ENCODE measurements at regions not wholly inside any gene's neighbourhood (a gene's known extent, or its start where the extent isn't known, plus 50 kb on each side); places are given as distances from the start of the nearest gene placed in this dataset.
A peak's percentile ranks its signal among the peaks of the same experiment; 100 is the strongest.

DNA sequence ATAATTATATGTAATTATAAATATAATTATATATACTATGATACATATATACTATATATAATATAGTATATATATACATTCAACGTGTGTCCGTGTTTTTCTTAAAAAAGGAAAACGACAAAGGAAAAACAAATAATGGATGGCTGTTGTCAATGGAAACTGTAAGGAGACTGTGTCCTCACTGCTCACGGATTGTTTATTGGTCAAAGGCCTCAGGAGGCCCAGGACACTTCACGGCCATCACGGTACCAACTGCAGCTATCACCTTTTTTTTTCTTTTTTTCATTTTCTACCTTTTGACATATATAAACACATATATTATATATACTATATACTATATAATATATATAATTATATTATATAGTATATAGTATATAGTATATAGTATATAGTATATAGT is 113.4 kb downstream of the SPTSSA start:
- no peak for DNase-seq

DNA sequence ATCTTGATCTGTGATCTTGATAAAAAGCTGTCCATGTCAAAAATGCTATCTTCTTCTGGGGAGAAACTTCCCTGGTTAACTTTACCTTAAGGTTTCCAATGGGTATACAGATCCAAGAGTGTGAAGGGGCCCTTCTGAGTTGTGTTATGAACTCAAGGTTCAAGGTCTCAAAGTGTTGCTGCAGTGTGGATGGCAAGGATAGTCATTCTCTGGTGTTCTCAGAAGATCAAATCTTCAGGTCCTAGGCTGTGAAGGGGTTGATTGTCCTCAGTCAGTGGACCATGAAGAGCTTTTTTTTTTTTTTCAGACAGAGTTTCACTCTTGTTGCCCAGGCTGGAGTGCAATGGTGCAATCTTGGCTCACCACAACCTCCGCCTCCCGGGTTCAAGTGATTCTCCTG is 114.4 kb downstream of the SPTSSA start:
- no peak for DNase-seq

DNA sequence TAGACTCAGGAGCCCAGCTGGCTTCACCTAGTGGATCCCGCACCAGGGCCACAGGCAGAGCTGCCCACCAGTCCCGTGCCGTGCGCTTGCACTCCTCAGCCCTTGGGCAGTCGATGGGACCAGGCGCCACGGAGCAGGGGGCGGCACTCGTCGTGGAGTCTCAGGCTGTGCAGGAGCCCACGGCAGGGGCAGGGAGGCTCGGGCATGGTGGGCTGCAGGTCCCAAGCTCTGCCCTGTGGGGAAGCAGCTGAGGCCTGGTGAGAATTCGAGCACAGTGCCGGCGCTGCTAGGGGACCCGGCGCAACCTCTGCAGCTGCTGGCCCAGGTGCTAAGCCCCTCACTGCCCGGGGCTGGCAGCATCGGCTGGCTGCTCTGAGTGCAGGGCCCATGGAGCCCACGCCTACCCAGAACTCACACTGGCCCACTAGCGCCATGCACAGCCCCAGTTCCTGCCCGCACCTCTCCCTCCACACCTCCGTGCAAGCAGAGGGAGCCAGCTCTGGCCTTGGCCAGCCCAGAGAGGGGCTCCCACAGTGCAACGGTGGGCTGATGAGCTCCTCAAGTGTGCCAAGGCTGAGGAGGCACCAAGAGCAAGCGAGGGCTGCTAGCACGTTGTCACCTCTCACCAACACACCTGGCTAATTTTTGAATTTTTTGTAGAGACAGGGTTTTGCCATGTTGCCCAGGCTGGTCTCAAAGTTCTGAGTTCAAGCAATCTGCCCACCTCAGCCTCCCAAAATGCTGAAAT is 116.1 kb downstream of the SPTSSA start:
- no peak for DNase-seq

DNA sequence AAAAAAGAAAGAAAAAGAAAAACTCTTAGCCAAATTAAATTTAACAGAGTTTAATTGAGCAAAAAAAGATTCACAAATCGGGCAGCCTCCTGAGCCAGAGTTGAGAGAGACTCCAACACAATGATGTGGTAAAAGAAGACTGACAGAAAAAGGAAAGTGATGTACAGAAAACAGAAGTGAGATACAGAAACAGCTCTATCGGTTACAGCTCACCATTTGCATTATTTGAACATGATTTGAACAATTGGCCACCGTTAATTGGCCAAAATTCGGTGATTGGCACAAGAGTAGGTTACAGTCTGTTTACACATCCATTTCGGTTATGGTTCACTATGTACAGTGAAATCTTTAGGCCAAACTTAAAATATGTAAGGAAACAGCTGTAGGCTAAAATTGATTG is 117.7 kb downstream of the SPTSSA start:
- DNase-seq, result no peak

DNA sequence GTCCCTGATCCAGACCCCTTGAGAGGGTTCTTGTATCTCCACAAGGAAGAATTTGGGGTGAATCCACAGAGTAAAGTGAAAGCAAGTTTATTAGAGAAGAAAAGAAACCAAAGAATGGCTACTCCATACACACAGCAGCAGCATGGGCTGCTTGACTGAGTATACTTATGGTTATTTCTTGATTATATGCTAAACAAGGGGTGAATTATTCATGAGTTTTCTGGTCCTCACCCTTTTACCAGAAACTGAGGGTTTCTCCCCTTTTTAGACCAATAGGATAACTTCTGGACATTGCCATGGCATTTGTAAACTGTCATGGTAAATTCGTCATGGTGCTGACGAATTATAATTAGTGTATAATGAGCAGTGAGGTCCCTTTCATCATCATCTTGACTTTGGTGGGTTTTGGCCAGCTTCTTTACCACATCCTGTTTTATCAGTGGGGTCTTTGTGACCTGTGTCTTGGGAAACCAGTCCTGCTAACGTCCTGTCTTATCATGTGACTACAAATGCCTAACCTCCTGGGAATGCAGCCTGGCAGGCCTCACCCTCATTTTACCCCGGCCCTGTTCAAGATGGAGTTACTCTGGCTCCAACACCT is 121.9 kb downstream of the SPTSSA start:
- DNase-seq, result no peak

DNA sequence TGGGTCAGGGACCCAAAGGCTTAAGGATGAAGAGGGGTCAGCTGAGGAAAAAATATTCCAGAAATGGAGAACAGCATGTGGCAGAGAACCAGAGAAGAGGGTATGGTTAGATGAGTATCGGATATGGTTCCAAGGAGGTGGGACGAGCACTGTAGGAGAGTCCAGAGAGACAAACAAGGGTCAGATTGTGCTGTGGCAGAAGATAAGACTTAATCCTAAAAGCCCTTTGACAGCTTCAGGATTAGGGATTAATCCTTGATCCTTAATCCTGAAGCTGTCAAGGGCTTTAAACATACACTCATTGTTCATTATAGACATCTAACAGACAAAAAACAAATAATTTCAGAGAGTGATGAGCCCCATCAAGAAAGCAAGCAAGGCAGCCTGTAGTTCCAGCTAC is 124.0 kb downstream of the SPTSSA start:
- DNase-seq, result no peak

DNA sequence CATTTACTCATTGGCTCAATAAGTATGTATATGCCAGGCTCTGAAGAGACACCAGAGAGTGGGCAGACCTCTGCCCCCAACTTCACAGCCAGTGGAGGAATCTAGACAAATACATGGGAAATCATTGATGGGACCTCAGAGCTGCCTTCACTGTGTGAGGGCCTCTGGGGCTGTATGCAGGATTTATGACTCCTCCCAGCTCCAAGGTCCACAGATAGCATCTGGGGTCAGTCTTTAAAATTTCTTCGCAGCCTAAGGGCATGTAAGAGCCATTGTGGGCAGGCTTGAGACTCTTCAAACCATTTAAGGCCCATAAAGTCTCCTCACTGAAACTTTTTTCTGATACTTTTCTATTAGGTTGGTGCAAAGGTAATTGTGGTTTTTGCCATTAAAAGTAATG is 125.5 kb downstream of the SPTSSA start:
- no peak for DNase-seq

DNA sequence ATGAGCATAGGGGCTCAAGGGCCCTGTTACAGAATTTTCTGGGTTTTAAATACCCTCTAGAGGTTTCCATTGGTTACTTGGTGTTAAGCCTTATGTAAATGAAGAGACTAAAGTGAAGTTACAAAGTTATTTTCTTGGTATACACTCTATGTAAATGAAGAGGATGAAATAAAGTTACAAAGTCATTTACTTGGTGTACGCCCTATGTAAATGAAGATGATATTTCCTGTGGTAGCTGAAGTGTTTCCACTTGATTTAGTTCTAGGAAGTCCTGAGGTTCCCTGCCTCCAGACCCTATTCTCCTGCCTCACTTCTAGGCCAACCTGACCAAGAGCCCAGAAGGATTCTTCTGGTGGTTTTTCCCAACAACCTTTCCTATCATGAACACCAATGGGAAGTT is 126.1 kb downstream of the SPTSSA start:
- DNase-seq, result no peak

DNA sequence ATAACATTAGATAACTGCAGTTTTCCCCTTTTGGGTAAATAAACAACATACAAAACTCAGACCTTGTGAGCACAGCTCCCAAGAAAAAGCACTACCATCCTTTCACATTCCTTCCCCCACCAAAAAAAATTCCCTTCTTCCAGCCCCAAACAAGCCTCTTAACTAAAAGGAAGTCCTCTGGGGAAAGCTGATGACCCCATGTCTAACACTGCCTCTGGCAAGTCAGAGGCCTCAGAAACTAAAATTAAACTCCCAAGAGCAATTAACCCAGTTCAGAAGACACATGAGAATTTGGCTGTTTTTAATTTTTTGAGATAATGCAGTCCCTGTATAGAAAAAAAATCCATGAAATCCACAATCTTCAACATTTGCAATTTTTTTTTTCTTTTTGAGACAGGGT is 127.7 kb downstream of the SPTSSA start:
- no peak for DNase-seq

DNA sequence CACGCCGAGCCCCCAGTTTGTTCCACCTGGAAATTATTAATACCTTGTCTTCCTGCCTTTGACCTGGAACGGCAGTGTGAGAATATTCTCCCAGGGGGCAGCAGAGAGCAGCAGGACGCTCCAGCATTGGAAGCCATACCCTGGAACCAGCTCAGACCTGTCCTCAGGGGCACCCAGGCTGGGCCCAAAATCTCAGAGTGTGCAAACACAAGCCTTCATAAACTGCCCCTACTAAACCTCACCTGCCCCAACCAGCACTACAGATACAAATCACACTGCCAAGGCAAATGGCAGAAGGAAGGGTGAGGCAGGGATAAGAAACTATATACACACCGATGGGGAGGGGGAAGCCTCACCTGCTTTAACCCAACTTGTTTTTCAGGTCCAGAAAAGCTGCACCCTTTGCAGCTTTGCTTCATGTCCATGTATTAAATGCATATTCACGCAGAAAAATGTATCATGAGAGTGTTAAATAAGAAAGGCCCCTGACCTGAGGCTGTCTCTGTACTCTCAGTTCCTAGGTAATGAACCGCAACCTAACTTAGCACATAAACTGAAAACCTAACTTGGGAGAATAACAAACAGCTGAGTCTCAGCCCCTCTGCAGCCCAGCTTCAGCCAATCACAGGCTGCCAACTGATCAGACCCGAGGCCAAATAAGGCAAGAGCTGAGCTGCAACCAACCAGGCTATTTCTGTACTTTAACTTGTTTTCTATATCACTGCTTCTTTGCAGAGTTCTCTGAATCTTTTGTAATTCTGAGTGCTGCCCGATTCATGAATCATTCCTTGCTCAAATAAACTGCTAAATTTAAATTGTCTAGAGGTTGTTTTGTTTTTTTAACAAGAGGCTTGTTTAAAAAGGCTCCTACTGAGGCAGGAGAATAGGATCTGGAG is 130.1 kb downstream of the SPTSSA start:
- DNase-seq, result peak; percentile 30

DNA sequence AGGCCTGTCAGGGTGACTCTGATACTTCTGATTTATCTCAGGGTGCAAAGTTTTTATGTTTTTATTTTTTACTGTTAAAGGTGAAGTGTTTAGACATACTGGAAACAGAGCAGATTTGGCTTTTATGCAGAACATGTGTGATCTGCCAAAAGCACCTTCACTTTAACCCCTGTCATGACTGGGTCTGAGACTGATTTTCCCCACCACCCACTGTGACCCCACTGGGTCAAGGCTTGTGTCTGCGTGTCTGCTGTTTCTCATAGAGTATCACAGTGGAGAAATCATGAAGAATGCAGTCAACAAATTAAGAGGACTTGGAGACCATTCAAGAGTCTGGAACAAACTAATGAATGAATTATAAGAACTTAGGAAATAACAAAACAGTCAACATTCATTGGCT is 131.2 kb downstream of the SPTSSA start:
- no peak for DNase-seq

DNA sequence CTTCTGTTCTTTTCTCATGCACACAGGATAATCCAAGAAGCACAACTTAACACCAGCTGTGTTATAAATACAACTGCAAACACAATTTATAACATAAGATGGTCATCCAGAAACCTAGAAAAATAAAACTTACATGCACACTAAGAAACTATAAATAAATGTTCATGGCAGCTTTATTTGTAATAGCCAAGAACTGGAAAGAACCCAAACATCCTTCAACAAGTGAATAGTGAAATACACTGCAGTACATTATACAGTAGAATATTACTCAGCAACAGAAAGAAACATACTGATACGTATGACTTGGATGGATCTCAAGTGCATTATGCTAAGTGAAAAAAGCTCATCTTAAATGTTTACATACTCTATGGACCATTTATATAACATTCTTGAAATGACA is 132.7 kb downstream of the SPTSSA start:
- no peak for DNase-seq

DNA sequence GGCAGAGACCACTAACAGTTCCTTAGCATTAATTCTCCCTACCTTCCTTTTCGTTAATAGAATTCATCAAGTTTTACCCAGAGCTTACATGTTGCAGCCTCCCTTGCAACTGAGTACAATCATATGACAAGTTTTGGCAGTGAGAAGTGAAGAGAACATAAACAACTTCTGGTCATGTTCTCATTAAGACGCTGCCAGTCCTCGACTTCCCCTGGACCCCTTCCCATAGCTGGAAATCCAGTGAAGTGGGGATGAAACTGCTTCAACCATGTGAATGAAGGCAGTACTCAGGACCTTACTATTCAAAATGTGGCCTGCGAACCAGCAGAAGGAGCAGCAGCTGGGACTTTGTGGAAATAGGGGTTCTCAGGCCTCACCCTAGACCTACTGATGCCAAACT is 133.9 kb downstream of the SPTSSA start:
- DNase-seq, result no peak

DNA sequence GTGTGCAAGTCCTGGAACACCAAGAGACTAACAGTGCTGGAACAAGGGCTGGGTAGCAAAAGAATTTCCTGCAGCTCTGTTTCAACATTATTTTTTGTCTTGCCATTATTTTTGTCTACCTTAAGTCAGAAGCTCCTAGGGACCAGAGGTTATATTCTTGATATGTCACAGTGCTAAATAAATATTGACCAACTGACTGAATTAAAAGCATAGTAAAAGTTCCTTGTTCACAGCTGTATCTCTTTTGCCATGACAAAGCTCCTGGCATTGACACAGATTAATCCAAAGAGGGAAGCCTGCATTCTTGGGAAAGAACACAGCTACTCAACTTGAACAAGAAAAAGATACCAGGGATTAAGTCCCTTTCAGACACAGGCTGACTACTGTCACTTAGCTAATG is 136.5 kb downstream of the SPTSSA start:
- DNase-seq, result no peak

DNA sequence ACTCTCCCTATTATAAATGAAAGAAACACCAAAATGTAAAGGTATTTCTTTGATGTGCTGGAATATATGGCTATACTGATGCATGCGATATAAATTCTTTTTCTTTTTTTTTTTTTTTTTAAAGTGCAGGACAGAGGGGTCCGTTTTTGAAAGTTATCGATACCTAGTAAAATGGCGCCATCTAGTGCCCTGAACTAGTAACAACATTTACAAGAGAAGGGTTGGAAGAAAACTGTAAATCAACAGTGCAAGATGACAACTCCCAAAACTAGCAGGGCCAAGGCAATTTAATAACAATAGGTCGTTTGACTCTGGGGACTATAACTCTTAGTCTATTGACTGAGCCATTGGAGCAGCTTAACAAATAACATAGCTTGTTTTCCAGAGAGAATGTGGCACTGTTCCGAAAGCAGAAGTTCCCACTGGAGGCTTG is 137.7 kb downstream of the SPTSSA start:
- no peak for DNase-seq

DNA sequence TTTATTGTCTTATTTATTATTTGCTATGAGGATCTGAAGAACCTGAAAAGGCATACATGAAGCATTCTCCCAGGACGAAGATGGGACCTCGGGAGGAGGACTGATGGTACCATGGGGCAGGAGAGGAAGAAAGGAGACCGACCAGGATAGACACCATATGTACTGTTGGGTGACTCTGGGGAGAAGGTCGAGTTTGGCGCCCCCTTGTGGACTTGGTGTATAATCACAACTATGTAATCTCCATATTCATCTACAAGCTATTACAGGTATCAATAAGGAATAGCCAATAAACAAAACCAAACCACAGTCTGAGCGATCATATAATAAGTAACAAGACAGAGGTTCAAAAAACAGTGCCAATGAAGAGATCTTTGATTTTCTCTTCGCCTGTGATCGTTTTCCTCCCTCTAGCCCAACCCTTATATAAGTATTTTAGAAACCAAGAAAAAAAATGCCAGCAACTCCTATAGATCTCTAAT is 139.1 kb downstream of the SPTSSA start:
- peak; percentile 3 for DNase-seq

DNA sequence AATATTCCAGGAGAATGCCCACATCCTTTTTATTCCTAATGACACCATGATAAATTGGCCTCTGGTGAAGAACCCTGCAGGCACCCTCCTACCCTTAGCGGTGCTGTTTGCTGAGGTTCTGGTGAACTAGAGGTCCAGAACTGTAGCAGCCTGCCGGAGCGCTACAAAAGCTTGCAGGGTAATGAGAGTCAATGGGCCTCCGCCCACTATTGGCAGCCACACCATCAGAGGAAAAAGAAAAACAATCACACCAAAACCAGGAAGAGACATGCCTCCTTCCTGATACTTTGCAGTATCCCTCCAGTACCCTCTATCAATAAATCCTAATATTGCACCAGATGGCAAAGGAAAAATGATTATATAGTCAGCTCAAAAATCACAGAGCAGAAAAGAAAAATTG is 142.9 kb downstream of the SPTSSA start:
- DNase-seq, result no peak

DNA sequence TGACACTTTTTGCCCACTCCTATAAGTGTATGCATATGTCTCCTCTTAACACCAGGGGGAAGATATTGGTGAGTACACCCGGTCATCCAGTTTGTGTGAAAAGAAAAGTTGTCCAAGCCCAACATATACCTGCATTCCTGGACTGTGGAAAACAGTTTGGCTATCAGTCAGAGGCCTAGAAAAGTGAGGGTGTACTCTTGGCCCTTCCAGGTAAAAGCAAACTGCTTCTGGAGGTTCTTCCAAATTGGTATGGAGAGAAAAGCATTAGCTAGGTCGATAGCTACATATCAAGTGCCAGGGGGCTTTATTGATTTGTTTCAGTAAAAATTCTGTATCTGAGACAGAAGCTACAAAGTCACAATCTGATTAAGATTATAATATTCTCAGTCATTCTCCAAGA is 144.0 kb downstream of the SPTSSA start:
- no peak for DNase-seq

DNA sequence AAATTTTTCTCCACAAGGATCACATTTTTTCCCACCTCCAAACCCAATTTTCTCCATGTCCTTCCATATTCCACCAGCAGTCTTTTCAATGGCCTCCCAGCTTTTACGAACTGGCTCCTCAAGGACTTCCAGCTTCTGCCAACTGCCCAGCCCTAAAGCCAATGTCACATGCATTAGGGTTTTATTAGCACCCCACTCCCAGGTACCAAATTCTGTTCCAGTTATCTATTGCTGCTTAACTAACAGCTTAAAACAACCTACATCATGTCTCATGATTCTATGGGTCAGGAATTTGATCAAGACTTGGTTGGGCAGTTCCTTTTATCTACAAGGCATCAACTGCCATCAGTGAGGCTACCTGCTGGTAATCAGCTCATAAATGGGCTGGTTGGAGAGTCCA is 151.3 kb downstream of the SPTSSA start:
- DNase-seq, result no peak

DNA sequence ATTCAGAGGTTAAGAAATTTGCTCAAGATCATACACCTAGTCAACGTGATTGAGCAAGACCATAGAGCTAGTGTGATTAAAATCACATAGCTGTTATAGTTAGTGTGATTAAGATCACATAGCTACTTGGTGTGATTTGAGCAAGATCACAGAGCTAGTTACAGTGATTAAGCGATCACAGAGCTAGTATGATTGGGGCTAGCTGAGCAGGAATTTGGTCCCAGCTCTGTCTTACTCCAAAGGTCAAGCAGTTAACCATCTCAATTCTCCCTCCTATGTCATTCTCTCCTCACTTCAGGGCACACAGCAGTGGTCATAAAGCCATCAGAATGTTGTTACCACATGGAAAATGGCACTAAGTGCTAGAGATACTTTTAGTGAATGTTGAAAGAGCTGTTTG is 158.2 kb downstream of the SPTSSA start:
- no peak for DNase-seq

DNA sequence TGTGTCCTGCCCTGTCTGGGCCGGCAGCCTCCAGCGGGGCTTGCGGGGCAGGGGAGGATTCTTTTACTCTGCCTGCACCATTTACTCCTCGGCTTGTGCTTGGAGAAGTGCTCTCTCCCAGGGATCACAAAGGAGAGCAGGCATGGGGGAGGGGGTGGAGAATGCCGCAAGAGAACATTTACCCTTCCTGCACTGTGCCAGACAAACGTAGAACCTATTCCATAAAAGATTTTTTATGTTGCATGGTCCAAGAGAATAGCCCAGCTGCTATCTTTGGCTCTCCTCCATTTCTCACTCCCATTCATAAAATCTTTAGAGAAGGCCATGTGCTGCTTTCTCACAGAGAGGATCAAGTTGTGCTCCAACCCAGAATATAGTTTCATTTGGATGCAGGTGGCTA is 159.4 kb downstream of the SPTSSA start:
- DNase-seq, result no peak

DNA sequence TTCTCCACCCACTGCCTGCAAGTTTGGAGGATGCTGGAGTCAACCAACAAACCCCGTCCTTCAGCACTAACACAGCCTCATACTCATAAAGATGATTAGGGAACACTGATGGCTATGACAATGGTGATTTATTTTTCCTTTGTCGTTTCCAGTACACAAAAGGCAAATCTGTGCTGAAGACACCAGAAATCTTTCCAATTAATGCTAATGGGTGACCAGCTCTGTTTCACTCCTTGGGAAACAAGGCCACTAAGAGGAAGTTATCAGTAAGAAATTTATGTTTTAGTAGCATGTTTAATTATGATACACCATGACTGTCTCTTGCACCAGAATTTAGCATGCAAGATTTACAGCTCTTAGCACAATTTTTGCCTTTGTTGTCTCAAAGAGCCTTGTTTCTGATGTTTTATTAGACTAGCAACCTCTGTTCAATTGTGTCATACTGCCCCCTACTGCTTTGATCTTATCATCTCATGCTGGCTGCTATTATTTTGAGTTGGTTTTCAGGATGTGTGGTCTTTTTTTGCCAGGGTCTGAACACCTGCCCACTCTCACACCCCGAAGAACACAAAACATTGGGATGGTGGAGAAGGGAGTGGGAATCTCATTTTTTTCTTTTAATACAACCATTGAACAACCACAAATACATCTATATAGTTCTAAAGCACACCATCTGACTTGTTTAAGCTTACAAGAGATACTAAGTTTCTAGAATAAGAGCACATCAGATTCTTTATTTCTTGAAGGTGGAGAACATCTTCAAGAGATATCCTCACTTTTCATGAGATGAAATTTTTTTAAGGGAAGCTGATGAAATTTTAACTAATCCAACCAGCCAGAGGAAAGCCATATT is 160.9 kb downstream of the SPTSSA start:
- DNase-seq, result peak; percentile 3

DNA sequence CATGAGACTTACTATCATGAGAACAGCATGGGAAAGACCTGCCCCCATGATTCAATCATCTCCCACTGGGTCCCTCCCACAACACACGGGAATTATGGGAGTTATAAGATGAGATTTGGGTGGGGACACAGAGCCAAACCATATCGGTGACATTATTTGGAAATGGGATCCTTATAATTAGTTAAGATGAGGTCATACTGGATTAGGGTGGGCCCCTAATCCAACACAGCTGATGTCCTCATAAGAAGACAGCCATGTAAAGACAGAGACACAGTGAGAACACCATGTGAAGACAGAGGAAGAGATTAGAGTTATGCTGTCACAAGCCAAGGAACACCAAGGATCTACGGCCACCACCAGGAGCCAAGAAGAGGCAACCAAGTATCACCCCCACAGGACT is 161.7 kb downstream of the SPTSSA start:
- no peak for DNase-seq

Data from NCI-H510A (cell line).